ENCODE measurements at regions not wholly inside any gene's neighbourhood (a gene's known extent, or its start where the extent isn't known, plus 50 kb on each side); places are given as distances from the start of the nearest gene placed in this dataset.
"Not testable (repeated sequence)": the region's sequence is repeated elsewhere in the genome, so short reads cannot be mapped to it uniquely, and the experiment has no call there.

DNA sequence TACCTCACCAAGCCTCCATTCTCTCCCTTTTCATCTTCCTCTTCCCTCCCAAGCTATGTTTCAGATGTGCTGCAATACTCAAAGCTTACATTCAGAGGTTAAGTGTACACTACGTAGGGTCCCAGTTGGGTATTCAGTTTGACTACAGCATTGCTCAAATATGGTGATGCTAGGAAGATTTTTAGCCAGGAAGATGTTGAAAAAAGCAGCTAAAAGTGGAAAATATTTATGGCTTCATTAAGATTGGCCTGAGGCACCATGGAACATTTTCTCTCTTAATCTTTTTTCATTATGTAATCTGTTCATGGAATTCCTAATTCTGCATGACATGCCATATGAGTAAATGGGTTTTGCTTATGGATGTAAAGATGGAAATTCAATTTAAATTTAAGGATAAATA, 72.0 kb upstream of the ABCB5 start:
- peaks cover 15% of the 10 kb centered on the region for H3K4me1 ChIP-seq (ENCODE audit: low read length)
- H3K27me3 ChIP-seq (ENCODE audit: low read depth, low read length): no peaks in the 10 kb centered on the region
- no peak overlapping the region for H3K4me3 ChIP-seq (ENCODE audit: low read length)
- no peaks in the 10 kb centered on the region for H4K20me1 ChIP-seq (ENCODE audit: insufficient read depth, low read length)
- H2AFZ ChIP-seq (ENCODE audit: low read depth, low read length): no peak overlapping the region
- H3K9ac ChIP-seq (ENCODE audit: low read length): no peak overlapping the region
- H3K79me2 ChIP-seq (ENCODE audit: low read length): no peaks in the 10 kb centered on the region
- TF ChIP-seq, protein P1, sequence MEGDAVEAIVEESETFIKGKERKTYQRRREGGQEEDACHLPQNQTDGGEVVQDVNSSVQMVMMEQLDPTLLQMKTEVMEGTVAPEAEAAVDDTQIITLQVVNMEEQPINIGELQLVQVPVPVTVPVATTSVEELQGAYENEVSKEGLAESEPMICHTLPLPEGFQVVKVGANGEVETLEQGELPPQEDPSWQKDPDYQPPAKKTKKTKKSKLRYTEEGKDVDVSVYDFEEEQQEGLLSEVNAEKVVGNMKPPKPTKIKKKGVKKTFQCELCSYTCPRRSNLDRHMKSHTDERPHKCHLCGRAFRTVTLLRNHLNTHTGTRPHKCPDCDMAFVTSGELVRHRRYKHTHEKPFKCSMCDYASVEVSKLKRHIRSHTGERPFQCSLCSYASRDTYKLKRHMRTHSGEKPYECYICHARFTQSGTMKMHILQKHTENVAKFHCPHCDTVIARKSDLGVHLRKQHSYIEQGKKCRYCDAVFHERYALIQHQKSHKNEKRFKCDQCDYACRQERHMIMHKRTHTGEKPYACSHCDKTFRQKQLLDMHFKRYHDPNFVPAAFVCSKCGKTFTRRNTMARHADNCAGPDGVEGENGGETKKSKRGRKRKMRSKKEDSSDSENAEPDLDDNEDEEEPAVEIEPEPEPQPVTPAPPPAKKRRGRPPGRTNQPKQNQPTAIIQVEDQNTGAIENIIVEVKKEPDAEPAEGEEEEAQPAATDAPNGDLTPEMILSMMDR (IDR thresholded peaks at IDR 0.05; ENCODE audit: low read depth, low read length): no peak
- TF ChIP-seq EZH2phosphoT487 (IDR thresholded peaks at IDR 0.05; ENCODE audit: low read depth): no peak
- H3K36me3 ChIP-seq (replicated peaks; ENCODE audit: low read depth, low read length): no peaks in the 10 kb centered on the region
- no peaks in the 10 kb centered on the region for H3K9me3 ChIP-seq (ENCODE audit: insufficient read depth, low read length)
- H3K27ac ChIP-seq (ENCODE audit: low read length): no peak overlapping the region
- H3K4me2 ChIP-seq (ENCODE audit: low read length): no peak overlapping the region

DNA sequence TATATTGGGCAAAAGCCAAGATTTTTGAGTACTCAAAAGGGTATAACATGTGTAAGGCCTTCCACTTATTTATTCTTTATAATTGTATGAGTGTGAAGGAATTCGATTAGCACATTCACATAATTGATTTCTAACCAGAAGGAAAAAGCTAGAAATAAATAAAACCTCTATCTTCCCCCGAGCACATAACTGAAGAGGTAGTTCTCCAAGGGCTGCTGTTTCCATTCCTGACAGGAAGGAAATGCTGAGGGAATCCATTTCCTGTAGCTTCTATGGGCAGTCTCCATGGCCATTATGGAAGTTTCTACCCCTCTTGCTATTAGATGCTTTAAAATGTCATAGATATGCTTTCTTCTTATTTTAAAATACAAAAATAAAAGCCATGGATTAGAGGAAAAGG, 70.5 kb upstream of the ABCB5 start:
- H3K27me3 ChIP-seq (ENCODE audit: low read depth, low read length): no peaks in the 10 kb centered on the region
- peaks cover 6% of the 10 kb centered on the region for H3K4me1 ChIP-seq (ENCODE audit: low read length)
- no peaks in the 10 kb centered on the region for H4K20me1 ChIP-seq (ENCODE audit: insufficient read depth, low read length)
- H3K4me2 ChIP-seq (ENCODE audit: low read length): no peak overlapping the region
- H3K9ac ChIP-seq (ENCODE audit: low read length): no peak overlapping the region
- H3K27ac ChIP-seq (ENCODE audit: low read length): no peak overlapping the region
- H2AFZ ChIP-seq (ENCODE audit: low read depth, low read length): no peak overlapping the region
- H3K9me3 ChIP-seq (ENCODE audit: insufficient read depth, low read length): no peaks in the 10 kb centered on the region
- H3K36me3 ChIP-seq (replicated peaks; ENCODE audit: low read depth, low read length): no peaks in the 10 kb centered on the region
- no peak overlapping the region for H3K4me3 ChIP-seq (ENCODE audit: low read length)
- no peaks in the 10 kb centered on the region for H3K79me2 ChIP-seq (ENCODE audit: low read length)
- TF ChIP-seq, protein P1 (IDR thresholded peaks at IDR 0.05; ENCODE audit: low read depth, low read length): no peak
- TF ChIP-seq EZH2phosphoT487 (IDR thresholded peaks at IDR 0.05; ENCODE audit: low read depth): no peak

DNA sequence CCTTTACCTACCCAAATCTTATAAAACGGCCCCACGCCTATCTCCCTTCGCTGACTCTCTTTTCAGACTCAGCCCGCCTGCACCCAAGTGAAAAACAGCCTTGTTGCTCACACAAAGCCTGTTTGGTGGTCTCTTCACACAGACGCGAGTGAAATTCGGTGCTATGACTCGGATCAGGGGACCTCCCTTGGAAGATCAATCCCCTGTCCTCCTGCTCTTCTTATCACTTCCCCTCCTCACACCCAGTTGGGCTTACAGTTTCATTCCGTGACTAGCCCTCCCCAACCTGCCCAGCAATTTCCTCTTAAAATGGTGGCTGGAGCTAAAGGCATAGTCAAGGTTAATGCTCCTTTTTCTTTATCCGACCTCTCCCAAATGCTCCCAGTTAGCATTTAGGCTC, 68.5 kb upstream of the ABCB5 start:
- not testable (repeated sequence) for H3K9me3 ChIP-seq (ENCODE audit: insufficient read depth, low read length); H2AFZ ChIP-seq (ENCODE audit: low read depth, low read length); H4K20me1 ChIP-seq (ENCODE audit: insufficient read depth, low read length); H3K27ac ChIP-seq (ENCODE audit: low read length); H3K27me3 ChIP-seq (ENCODE audit: low read depth, low read length); H3K36me3 ChIP-seq (replicated peaks; ENCODE audit: low read depth, low read length); H3K4me3 ChIP-seq (ENCODE audit: low read length); H3K79me2 ChIP-seq (ENCODE audit: low read length); H3K9ac ChIP-seq (ENCODE audit: low read length); H3K4me2 ChIP-seq (ENCODE audit: low read length); H3K4me1 ChIP-seq (ENCODE audit: low read length)

DNA sequence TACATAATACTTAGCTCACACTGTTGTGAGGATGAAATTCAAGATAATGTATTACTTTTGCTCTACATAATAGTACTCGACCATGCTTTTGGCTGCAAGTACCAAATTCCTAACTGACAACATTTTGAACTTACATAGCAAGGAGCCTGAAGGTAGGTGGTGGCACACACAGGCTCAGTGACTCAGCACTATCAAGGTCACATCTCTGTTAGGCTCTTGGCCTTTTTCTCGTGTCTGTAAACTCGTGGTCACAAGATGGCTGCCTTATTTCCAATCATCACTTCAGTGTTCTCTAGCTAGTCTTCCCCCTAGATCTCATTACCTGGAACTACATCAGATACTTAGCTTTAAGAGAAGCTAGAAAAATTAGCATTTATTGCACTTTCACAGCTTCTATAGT, 61.4 kb upstream of the ABCB5 start:
- Histone ChIP-seq H4K20me1 (ENCODE audit: insufficient read depth, low read length) (no peaks in the 10 kb centered on the region), H3K36me3 (replicated peaks; ENCODE audit: low read depth, low read length) (no peaks in the 10 kb centered on the region), H3K79me2 (ENCODE audit: low read length) (no peaks in the 10 kb centered on the region), H3K4me3 (ENCODE audit: low read length) (no peak overlapping the region), H3K9me3 (ENCODE audit: insufficient read depth, low read length) (no peaks in the 10 kb centered on the region), H3K4me2 (ENCODE audit: low read length) (no peak overlapping the region), H3K9ac (ENCODE audit: low read length) (no peak overlapping the region), H3K27me3 (ENCODE audit: low read depth, low read length) (no peaks in the 10 kb centered on the region), H2AFZ (ENCODE audit: low read depth, low read length) (no peak overlapping the region), H3K27ac (ENCODE audit: low read length) (no peak overlapping the region), H3K4me1 (ENCODE audit: low read length) (no peaks in the 10 kb centered on the region)
- no peak for TF ChIP-seq EZH2phosphoT487 (IDR thresholded peaks at IDR 0.05; ENCODE audit: low read depth)
- TF ChIP-seq, protein P1 (IDR thresholded peaks at IDR 0.05; ENCODE audit: low read depth, low read length): no peak

DNA sequence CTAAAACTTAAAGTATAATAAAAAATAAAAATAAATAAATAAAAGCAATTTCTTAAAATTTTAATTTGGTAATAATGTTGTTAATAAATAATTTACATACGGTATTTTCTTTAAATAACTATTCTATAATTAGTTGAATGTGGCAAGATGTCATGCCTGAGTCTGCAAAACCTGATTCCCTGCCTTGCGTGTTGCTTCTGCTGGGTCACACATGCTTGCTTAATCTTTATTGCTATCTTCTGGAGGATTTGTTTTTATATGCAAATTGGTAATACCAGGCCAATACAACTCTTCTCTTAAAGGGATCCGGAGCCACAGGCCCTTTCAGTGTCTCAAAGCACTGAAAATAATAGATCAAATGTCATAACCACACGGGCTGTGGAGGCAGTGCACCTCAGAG, 59.4 kb upstream of the ABCB5 start:
- H3K27me3 ChIP-seq (ENCODE audit: low read depth, low read length): no peaks in the 10 kb centered on the region
- H3K4me1 ChIP-seq (ENCODE audit: low read length): no peaks in the 10 kb centered on the region
- no peaks in the 10 kb centered on the region for H3K36me3 ChIP-seq (replicated peaks; ENCODE audit: low read depth, low read length)
- no peak overlapping the region for H2AFZ ChIP-seq (ENCODE audit: low read depth, low read length)
- no peak overlapping the region for H3K27ac ChIP-seq (ENCODE audit: low read length)
- H4K20me1 ChIP-seq (ENCODE audit: insufficient read depth, low read length): no peaks in the 10 kb centered on the region
- no peak overlapping the region for H3K4me2 ChIP-seq (ENCODE audit: low read length)
- no peaks in the 10 kb centered on the region for H3K79me2 ChIP-seq (ENCODE audit: low read length)
- no peak overlapping the region for H3K9ac ChIP-seq (ENCODE audit: low read length)
- no peaks in the 10 kb centered on the region for H3K9me3 ChIP-seq (ENCODE audit: insufficient read depth, low read length)
- TF ChIP-seq, protein P1 (IDR thresholded peaks at IDR 0.05; ENCODE audit: low read depth, low read length): no peak
- no peak for TF ChIP-seq EZH2phosphoT487 (IDR thresholded peaks at IDR 0.05; ENCODE audit: low read depth)
- H3K4me3 ChIP-seq (ENCODE audit: low read length): no peak overlapping the region
